HUDEP-2 (cell line): ENCODE measurements at regions not wholly inside any gene's neighbourhood (a gene's known extent, or its start where the extent isn't known, plus 50 kb on each side); places are given as distances from the start of the nearest gene placed in this dataset.
"Not testable (repeated sequence)": the region's sequence is repeated elsewhere in the genome, so short reads cannot be mapped to it uniquely, and the experiment has no call there.

Experiments
- DNase-seq, 76 experiments: peaks; one replicate each; lab custom pipeline; 2025; ENCODE audit not compliant: unreplicated experiment in 76 of 76; lab: John Stamatoyannopoulos, UW

GRCh38 chr14:43755707-43756106, 751.4 kb downstream of the FSCB start:
- no peak for DNase-seq

- no peak for DNase-seq
Observed at GRCh38 chr14:43754838-43755237, 752.2 kb downstream of the FSCB start.

GRCh38 chr14:43745746-43746145, 761.3 kb downstream of the FSCB start:
- no peak for DNase-seq

- no peak for DNase-seq
Observed at GRCh38 chr14:43735932-43736331, 771.2 kb downstream of the FSCB start.

GRCh38 chr14:43729143-43729542, 777.9 kb downstream of the FSCB start:
- DNase-seq = no peak

- no peak for DNase-seq
Observed at GRCh38 chr14:43706900-43707299, 800.2 kb downstream of the FSCB start.

GRCh38 chr14:43698561-43699284, 808.4 kb downstream of the FSCB start:
- DNase-seq = not testable (repeated sequence)

GRCh38 chr14:43697003-43697402, 810.1 kb downstream of the FSCB start:
- no peak for DNase-seq

- DNase-seq = no peak
Observed at GRCh38 chr14:43692706-43693105, 814.4 kb downstream of the FSCB start.

- DNase-seq = no peak
Observed at GRCh38 chr14:43687921-43688320, 819.2 kb downstream of the FSCB start.

GRCh38 chr14:43677581-43677980, 829.5 kb downstream of the FSCB start:
- no peak for DNase-seq

- DNase-seq = no peak
Observed at GRCh38 chr14:43674273-43674672, 832.8 kb downstream of the FSCB start.

- no peak for DNase-seq
Observed at GRCh38 chr14:43671716-43672485, 835.2 kb downstream of the FSCB start.

- DNase-seq = no peak
Observed at GRCh38 chr14:43669355-43669754, 837.7 kb downstream of the FSCB start.

- no peak for DNase-seq
Observed at GRCh38 chr14:43665570-43666267, 841.4 kb downstream of the FSCB start.

- DNase-seq = not testable (repeated sequence)
Observed at GRCh38 chr14:43655194-43655593, 851.9 kb downstream of the FSCB start.

- DNase-seq = no peak
Observed at GRCh38 chr14:43651896-43652295, 855.2 kb downstream of the FSCB start.

- DNase-seq = no peak
Observed at GRCh38 chr14:43651185-43651787, 855.8 kb downstream of the FSCB start.

- DNase-seq = no peak
Observed at GRCh38 chr14:43649508-43649907, 857.6 kb downstream of the FSCB start.

GRCh38 chr14:43647302-43647701, 859.8 kb downstream of the FSCB start:
- DNase-seq = peak in 4 of 76 experiments; percentile 3 to 25 (median 4)

- DNase-seq = no peak
Observed at GRCh38 chr14:43640718-43641267, 866.3 kb downstream of the FSCB start.
